Activated CD4-positive, alpha-beta T cell treated with anti-CD3 and anti-CD28 coated beads, Interleukin-2, amount 10 ng/mL, durations not matched to agents 24 days and 14 days (primary cell): ENCODE measurements at regions not wholly inside any gene's neighbourhood (a gene's known extent, or its start where the extent isn't known, plus 50 kb on each side); places are given as distances from the start of the nearest gene placed in this dataset.
"Not testable (repeated sequence)": the region's sequence is repeated elsewhere in the genome, so short reads cannot be mapped to it uniquely, and the experiment has no call there.

Experiments used
- DNase-seq: peaks from one replicate; pipeline ENCODE4 v3.0.0; 2022
- H3K27ac Mint-ChIP-seq: one replicate; pipeline ENCODE4 v1.8.0; 2022; ENCODE audit warnings: mild to moderate bottlenecking, mixed read lengths
- H3K27me3 Mint-ChIP-seq: one replicate; pipeline ENCODE4 v1.8.0; 2022; ENCODE audit warnings: mixed read lengths
- H3K36me3 Mint-ChIP-seq: one replicate; pipeline ENCODE4 v1.8.0; 2022; ENCODE audit warnings: low read depth, mild to moderate bottlenecking, mixed read lengths
- H3K4me1 Mint-ChIP-seq: one replicate; pipeline ENCODE4 v1.8.0; 2021; ENCODE audit warnings: mixed read lengths
- H3K4me3 Mint-ChIP-seq: one replicate; pipeline ENCODE4 v1.8.0; 2022; ENCODE audit warnings: mild to moderate bottlenecking, moderate library complexity, mixed read lengths
- H3K9me3 Mint-ChIP-seq: one replicate; pipeline ENCODE4 v1.8.0; 2021; ENCODE audit warnings: mixed read lengths
- intact Hi-C: fragments of 100-400 bp; cut with micrococcal nuclease; formaldehyde crosslinking; loops from one replicate; pipeline ENCODE4 v1.15.1; 2023

DNA sequence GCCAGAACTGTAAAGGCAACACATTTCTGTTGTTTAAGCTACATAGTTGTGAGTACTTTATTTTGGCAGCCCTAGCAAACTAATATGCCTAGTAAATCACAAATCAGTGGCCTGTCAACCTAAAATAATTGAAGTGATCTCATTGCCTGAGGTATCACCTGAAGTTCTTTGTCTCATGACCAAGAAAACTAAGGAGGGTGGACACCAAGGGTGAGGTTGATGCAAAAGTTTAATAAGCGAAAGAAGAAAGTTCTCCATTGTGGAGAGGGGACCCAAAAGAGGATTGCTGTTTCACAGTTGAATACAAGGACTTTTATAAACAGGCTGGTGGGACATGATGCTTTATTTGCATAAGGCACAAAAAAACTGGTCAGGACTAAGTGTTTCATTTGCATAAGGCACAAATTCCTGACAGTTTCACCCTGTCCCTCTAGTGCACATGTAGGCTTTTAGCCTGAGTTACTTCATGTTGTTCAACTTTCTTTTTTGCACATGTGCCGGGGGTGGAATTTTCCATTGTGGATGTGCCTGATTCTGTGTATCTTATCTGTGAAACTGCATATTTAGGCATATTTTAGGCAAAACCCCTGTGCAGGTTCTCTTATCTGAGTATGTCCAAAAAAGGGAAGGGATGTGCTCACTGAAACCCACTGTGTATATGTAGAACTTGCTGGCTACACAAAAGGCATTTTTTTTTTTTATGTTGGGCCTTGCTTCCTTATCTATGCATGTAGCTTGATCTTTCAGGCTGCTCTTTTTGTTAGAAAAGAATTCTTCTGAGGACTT, 108.6 kb upstream of the RAI14 start:
- no peaks in the 10 kb centered on the region for H3K36me3 Mint-ChIP-seq
- peaks cover 16% of the 10 kb centered on the region for H3K9me3 Mint-ChIP-seq
- H3K4me3 Mint-ChIP-seq: no peak overlapping the region
- no peak overlapping the region for H3K27ac Mint-ChIP-seq
- H3K27me3 Mint-ChIP-seq: no peaks in the 10 kb centered on the region
- intact Hi-C loops: no loop called here
- no peak for DNase-seq
- H3K4me1 Mint-ChIP-seq: no peaks in the 10 kb centered on the region

- Mint-ChIP-seq H3K9me3 (peaks cover 16% of the 10 kb centered on the region), H3K4me3 (no peak overlapping the region), H3K27me3 (no peaks in the 10 kb centered on the region), H3K36me3 (no peaks in the 10 kb centered on the region), H3K4me1 (no peaks in the 10 kb centered on the region), H3K27ac (no peak overlapping the region)
- intact Hi-C loops: no loop called here
- DNase-seq: no peak
Observed at GRCh38 chr5:34548086-34548403, 108.1 kb upstream of the RAI14 start.

DNA sequence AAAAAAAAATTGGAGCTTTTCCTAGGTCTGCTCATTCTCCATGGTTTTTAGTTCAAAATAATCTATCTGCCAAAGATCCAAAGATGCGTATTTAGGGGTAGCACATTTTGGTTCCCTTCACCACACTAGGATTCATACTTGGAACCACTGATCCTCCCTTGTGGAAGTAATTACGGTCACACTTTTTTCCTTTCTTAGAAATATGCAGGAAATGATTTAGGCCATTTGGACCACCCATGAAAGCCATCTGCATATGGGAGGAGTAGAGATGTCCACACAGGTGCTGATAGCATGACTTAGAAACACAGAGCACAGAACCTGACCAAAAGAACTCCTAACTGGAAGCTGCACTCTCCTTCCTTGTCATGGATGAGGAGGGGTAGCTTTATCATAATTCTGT, 105.9 kb upstream of the RAI14 start:
- DNase-seq: no peak
- no peaks in the 10 kb centered on the region for H3K36me3 Mint-ChIP-seq
- intact Hi-C loops: no loop called here
- no peak overlapping the region for H3K4me3 Mint-ChIP-seq
- H3K4me1 Mint-ChIP-seq: no peaks in the 10 kb centered on the region
- H3K9me3 Mint-ChIP-seq: peaks cover 13% of the 10 kb centered on the region
- no peak overlapping the region for H3K27ac Mint-ChIP-seq
- H3K27me3 Mint-ChIP-seq: no peaks in the 10 kb centered on the region

DNA sequence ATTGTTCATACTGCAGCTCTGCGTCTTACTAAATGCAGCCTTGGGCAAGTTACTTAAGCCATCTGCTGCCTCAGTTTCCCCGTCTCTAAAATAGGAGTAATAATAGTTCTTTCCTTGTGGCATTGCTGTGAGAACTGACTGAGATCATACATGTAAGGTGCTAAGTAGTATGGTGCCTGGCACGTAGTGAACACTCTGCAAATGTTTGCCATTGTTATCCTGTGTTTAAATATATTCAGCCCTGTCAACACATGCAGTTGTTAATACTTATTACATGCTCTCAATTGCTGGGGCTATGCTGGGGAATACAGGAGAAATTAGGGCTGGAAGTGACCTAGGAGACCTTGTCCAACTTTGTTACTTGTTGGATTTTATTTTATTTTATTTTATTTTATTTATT, 105.2 kb upstream of the RAI14 start:
- H3K27me3 Mint-ChIP-seq: no peaks in the 10 kb centered on the region
- no peaks in the 10 kb centered on the region for H3K36me3 Mint-ChIP-seq
- H3K4me1 Mint-ChIP-seq: no peaks in the 10 kb centered on the region
- H3K4me3 Mint-ChIP-seq: no peak overlapping the region
- intact Hi-C loops: no loop called here
- no peak for DNase-seq
- no peak overlapping the region for H3K27ac Mint-ChIP-seq
- peaks cover 11% of the 10 kb centered on the region for H3K9me3 Mint-ChIP-seq

GRCh38 chr5:34551911-34552433, 104.2 kb upstream of the RAI14 start:
- no peaks in the 10 kb centered on the region for H3K36me3 Mint-ChIP-seq
- no peak for DNase-seq
- no peaks in the 10 kb centered on the region for H3K27me3 Mint-ChIP-seq
- no peak overlapping the region for H3K27ac Mint-ChIP-seq
- H3K4me3 Mint-ChIP-seq: no peak overlapping the region
- intact Hi-C loops: no loop called here
- no peaks in the 10 kb centered on the region for H3K4me1 Mint-ChIP-seq
- H3K9me3 Mint-ChIP-seq: peaks cover 5% of the 10 kb centered on the region

- Mint-ChIP-seq H3K9me3 (peaks cover 4% of the 10 kb centered on the region), H3K36me3 (no peaks in the 10 kb centered on the region), H3K27ac (no peak overlapping the region), H3K4me1 (no peaks in the 10 kb centered on the region), H3K27me3 (peaks cover under 1% of the 10 kb centered on the region), H3K4me3 (no peak overlapping the region)
- DNase-seq: no peak
- intact Hi-C loops: no loop called here
Observed at GRCh38 chr5:34552686-34553085, 103.4 kb upstream of the RAI14 start.

DNA sequence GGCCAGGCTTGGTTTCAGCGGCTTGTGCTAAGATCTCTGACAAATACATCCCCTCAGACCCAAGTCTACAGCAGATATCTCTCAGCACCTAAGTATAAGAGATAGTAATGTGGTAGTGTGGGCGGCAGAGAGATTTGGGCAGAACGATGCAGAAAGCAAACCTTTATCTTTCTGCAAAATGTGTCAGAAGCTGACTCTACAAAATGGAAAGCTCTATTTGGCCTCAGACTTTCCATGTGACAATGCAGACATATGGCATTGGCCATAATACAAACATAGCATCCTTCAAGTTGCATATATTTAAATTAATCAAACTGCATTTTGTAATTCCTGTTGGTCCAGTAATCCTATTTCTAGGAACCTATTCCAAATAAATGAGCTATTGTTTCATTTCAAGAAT, 102.5 kb upstream of the RAI14 start:
- no peak for DNase-seq
- no peaks in the 10 kb centered on the region for H3K36me3 Mint-ChIP-seq
- H3K27me3 Mint-ChIP-seq: peaks cover 1% of the 10 kb centered on the region
- H3K4me1 Mint-ChIP-seq: no peaks in the 10 kb centered on the region
- intact Hi-C loops: no loop called here
- H3K4me3 Mint-ChIP-seq: no peak overlapping the region
- H3K27ac Mint-ChIP-seq: no peak overlapping the region
- H3K9me3 Mint-ChIP-seq: no peaks in the 10 kb centered on the region

DNA sequence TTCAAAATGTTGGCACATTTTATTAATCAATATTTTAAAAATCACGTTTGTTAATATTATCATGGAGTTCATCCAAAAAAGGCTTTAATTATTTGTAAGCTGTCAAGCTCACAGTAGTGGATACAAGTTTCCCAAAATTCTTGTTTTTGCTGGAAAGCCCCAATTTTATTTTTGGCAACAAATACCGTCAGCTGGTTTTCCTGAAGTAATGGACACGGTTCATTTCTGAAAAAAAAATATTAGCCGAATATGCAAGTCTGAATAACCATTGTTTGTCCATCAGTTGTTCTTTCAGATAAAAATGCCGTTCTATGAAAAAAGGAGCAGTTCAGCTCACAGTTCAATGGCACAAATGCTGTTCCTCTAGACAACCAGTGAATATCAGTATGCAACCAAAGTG, 101.5 kb upstream of the RAI14 start:
- Mint-ChIP-seq H3K9me3 (no peaks in the 10 kb centered on the region), H3K27me3 (peaks cover 1% of the 10 kb centered on the region), H3K4me3 (no peak overlapping the region), H3K4me1 (no peaks in the 10 kb centered on the region), H3K27ac (no peak overlapping the region), H3K36me3 (no peaks in the 10 kb centered on the region)
- intact Hi-C loops: no loop called here
- DNase-seq: no peak

DNA sequence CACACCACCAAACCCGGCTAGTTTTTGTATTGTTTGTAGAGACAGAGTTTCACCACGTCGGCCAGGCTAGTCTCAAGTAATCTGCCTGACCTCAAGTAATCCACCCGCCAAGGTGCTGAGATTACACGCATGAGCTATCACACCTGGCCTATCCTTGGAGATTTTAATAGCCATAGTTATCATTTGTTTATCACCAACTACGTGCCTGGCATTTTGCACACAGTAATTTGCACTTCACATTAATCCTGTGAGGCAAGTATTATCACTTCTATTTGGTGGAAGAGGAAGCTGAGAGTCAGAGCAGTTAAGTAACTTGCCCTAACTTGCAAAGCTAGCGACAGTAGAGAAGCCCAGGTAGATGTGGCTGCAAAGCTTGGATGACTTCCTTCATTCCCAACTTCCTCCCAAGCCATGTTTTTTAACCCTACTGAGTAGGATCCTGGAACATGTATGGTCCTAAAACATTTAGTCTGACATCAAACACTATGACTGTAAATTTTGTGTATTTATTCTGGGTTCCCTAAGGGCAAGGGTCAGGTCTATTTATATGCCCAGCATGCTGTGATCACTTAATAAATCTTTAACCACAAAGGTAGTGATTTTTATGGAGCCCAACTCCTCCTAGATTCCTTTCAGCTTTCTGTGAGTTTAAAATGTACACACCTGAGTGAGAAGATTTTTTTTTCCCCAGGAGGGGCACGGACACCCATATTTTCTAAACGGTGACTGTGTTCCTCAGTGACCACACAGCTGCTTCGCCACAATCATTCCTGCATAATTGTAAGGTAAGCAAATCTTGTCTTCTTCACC, 100.2 kb upstream of the RAI14 start:
- Mint-ChIP-seq H3K36me3 (no peaks in the 10 kb centered on the region), H3K4me1 (no peaks in the 10 kb centered on the region), H3K9me3 (no peaks in the 10 kb centered on the region), H3K27me3 (peaks cover 1% of the 10 kb centered on the region), H3K27ac (no peak overlapping the region), H3K4me3 (no peak overlapping the region)
- DNase-seq: no peak
- intact Hi-C loops: no loop called here

DNA sequence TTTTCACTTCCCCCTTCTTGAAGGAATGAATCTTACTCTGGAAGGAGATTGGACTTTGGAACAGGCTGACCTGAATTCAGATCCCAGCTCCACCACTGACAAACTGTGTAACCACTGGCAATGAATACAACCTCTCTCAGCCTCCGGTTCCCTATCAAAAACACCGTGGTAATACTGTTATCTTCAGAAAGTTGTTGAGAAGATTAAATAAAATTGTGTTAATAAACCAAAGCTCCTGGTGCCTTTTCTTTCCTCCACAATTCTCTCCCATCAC, 99.7 kb upstream of the RAI14 start:
- intact Hi-C loops: no loop called here
- no peaks in the 10 kb centered on the region for H3K4me1 Mint-ChIP-seq

GRCh38 chr5:34561581-34561980, 94.5 kb upstream of the RAI14 start:
- DNase-seq, H3K9me3 Mint-ChIP-seq, intact Hi-C loops, H3K27ac Mint-ChIP-seq, H3K4me1 Mint-ChIP-seq, H3K4me3 Mint-ChIP-seq, H3K27me3 Mint-ChIP-seq, H3K36me3 Mint-ChIP-seq: not testable (repeated sequence)

More for the DNA sequence above, 99.7 kb upstream of the RAI14 start:
- Mint-ChIP-seq H3K9me3 (no peaks in the 10 kb centered on the region), H3K27me3 (peaks cover 1% of the 10 kb centered on the region), H3K4me3 (no peak overlapping the region), H3K27ac (no peak overlapping the region), H3K36me3 (no peaks in the 10 kb centered on the region)
- DNase-seq: no peak

DNA sequence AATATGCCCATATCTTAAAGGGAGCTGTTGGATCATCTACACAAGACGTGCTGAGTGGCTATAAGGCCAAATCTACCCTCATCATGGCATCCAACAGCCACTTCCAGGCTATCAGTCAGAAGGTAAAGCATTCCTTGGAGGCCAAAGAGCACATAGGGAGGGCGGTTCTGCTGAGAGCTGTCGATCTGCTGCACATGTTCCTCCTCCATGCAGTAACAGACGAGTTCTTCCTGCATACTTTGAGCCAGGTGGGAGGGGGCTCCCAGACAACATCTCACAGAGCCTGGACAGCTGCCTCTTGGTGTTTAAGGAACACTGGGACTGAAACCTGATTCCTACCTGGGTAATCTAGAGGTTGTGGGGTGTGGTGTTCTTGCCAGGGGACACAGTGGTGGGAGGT, 93.3 kb upstream of the RAI14 start:
- Mint-ChIP-seq H3K4me3 (no peak overlapping the region), H3K9me3 (no peaks in the 10 kb centered on the region), H3K36me3 (no peaks in the 10 kb centered on the region), H3K27me3 (peaks cover under 1% of the 10 kb centered on the region), H3K27ac (no peak overlapping the region), H3K4me1 (no peaks in the 10 kb centered on the region)
- intact Hi-C loops: no loop called here
- DNase-seq: no peak

- Mint-ChIP-seq H3K27me3 (no peaks in the 10 kb centered on the region), H3K36me3 (no peaks in the 10 kb centered on the region), H3K27ac (no peak overlapping the region), H3K4me1 (no peaks in the 10 kb centered on the region), H3K9me3 (no peaks in the 10 kb centered on the region), H3K4me3 (no peak overlapping the region)
- DNase-seq: no peak
- intact Hi-C loops: no loop called here
Observed at GRCh38 chr5:34563269-34563668, 92.9 kb upstream of the RAI14 start.

- Mint-ChIP-seq H3K36me3 (no peaks in the 10 kb centered on the region), H3K4me3 (no peak overlapping the region), H3K27ac (no peak overlapping the region), H3K9me3 (no peaks in the 10 kb centered on the region), H3K27me3 (no peaks in the 10 kb centered on the region), H3K4me1 (no peaks in the 10 kb centered on the region)
- no peak for DNase-seq
- intact Hi-C loops: no loop called here
Observed at GRCh38 chr5:34563931-34564709, 92.0 kb upstream of the RAI14 start.
